GM12878 (cell line): ENCODE measurements at regions not wholly inside any gene's neighbourhood (a gene's known extent, or its start where the extent isn't known, plus 50 kb on each side); places are given as distances from the start of the nearest gene placed in this dataset.

Experiments
- ATAC-seq: fragments of 200-7000 bp; cut with Tn5 transposase; 3 replicates; pipeline ENCODE4 v1.9.1; 2020; ENCODE audit warnings: mild to moderate bottlenecking, moderate library complexity
- BruUV-seq: library from RNA; stranded (reverse); fragments of 400-500 nt; replicated peaks from 2 replicates; lab custom pipeline; 2021; lab: Mats Ljungman, UMichigan
- CTCF ChIA-PET: fragments of 300-600 bp; sonication (Branson Sonifier 250); formaldehyde crosslinking; extraction: SDS; loops from one replicate; lab custom pipeline; 2021; ENCODE audit warnings: inconsistent platforms; lab: Yijun Ruan, JAX
- POLR2A ChIA-PET: fragments of 350-600 bp; formaldehyde crosslinking; extraction: SDS; loops from one replicate; lab custom pipeline; 2021; ENCODE audit warnings: inconsistent platforms; lab: Charles Lee
- RAD21 ChIA-PET: fragments of 300-600 bp; sonication (Branson Sonifier 250); formaldehyde crosslinking; loops from one replicate; lab custom pipeline; 2023; ENCODE audit warnings: antibody characterized with exemption; ENCODE audit not compliant: unreplicated experiment; lab: Charles Lee
- SMC1A ChIA-PET: fragments of 300-600 bp; sonication (Branson Sonifier 250); formaldehyde crosslinking; loops from one replicate; lab custom pipeline; 2023; ENCODE audit not compliant: unreplicated experiment, uncharacterized antibody; lab: Charles Lee
- DNase-seq: peaks from one replicate; pipeline ENCODE4 v3.0.0-alpha.2; 2011; ENCODE audit warnings: low read depth, low spot score
- FAIRE-seq: peaks from 3 replicates; lab custom pipeline; 2011; peaks lifted over from hg19 to GRCh38; lab: Jason Lieb, UNC
- H2AFZ ChIP-seq: 2 replicates; pipeline ENCODE4 v1.6.0; 2011; ENCODE audit warnings: low read depth, low read length, control low read depth; ENCODE audit not compliant: control insufficient read depth
- H3K27ac ChIP-seq: 2 replicates; pipeline ENCODE4 v1.5.1; 2011; ENCODE audit warnings: control low read depth; ENCODE audit not compliant: control insufficient read depth, insufficient read depth
- H3K27me3 ChIP-seq, 2 experiments: replicated peaks in 1 of 2; 2 replicates each; pipeline versions ENCODE4 v1.6.0 to v1.6.1; 2011; ENCODE audit warnings: low read length in 1 of 2; ENCODE audit not compliant: control insufficient read depth in 2 of 2, insufficient read depth in 2 of 2
- H3K36me3 ChIP-seq, 2 experiments: 2 replicates each; pipeline ENCODE4 v1.5.1; 2011; ENCODE audit warnings: low read length in 1 of 2; ENCODE audit not compliant: control insufficient read depth in 2 of 2, insufficient read depth in 2 of 2
- H3K4me1 ChIP-seq: 2 replicates; pipeline ENCODE4 v1.6.1; 2011; ENCODE audit warnings: mild to moderate bottlenecking, low read length, moderate library complexity, mixed read lengths; ENCODE audit not compliant: control insufficient read depth, insufficient read depth
- H3K4me2 ChIP-seq: 2 replicates; pipeline ENCODE4 v1.6.0; 2011; ENCODE audit warnings: control low read depth; ENCODE audit not compliant: control insufficient read depth, insufficient read depth
- H3K4me3 ChIP-seq: fragments of 200-600 bp; sonication (generic); 2 replicates; pipeline ENCODE4 v1.5.1; 2016
- H3K79me2 ChIP-seq: 2 replicates; pipeline ENCODE4 v1.6.0; 2011; ENCODE audit warnings: low read length; ENCODE audit not compliant: control insufficient read depth, insufficient read depth
- H3K9ac ChIP-seq: 2 replicates; pipeline ENCODE4 v1.8.0; 2011; ENCODE audit warnings: low read length, control low read depth, mixed read lengths; ENCODE audit not compliant: control insufficient read depth, insufficient read depth
- H3K9me3 ChIP-seq: replicated peaks from 3 replicates; pipeline ENCODE4 v1.5.1; 2011; ENCODE audit warnings: mild to moderate bottlenecking, low read length; ENCODE audit not compliant: control insufficient read depth, insufficient read depth
- H4K20me1 ChIP-seq: 2 replicates; pipeline ENCODE4 v1.6.0; 2011; ENCODE audit not compliant: control insufficient read depth, insufficient read depth
- BCL3 ChIP-seq: IDR thresholded peaks from 2 replicates; pipeline ENCODE4 v1.6.1; 2011; ENCODE audit warnings: borderline replicate concordance, low read depth, mild to moderate bottlenecking, moderate library complexity, low read length; ENCODE audit not compliant: insufficient read depth, poor library complexity, severe bottlenecking
- CBFB ChIP-seq: IDR thresholded peaks from 2 replicates; pipeline ENCODE4 v1.6.1; 2016; ENCODE audit warnings: antibody characterized with exemption, low read depth
- EED ChIP-seq: sonication (generic); IDR thresholded peaks from 2 replicates; pipeline ENCODE4 v1.6.1; 2016; ENCODE audit warnings: antibody characterized with exemption, low read depth
- ELK1 ChIP-seq: IDR thresholded peaks from 2 replicates; pipeline ENCODE4 v1.6.1; 2012; ENCODE audit warnings: low read depth, low read length, improper control_type of control experiment
- IRF4 ChIP-seq: IDR thresholded peaks from 2 replicates; pipeline ENCODE4 v1.6.1; 2011; ENCODE audit warnings: low read depth, low read length
- KLF5 ChIP-seq: fragments of 450-650 bp; IDR thresholded peaks from 2 replicates; pipeline ENCODE4 v1.6.1; 2014; ENCODE audit warnings: mild to moderate bottlenecking; ENCODE audit not compliant: partially characterized antibody
- MYB ChIP-seq: fragments of 150-350 bp; IDR thresholded peaks from 2 replicates; pipeline ENCODE4 v1.6.1; 2014; ENCODE audit warnings: mild to moderate bottlenecking, low read depth, low read length, borderline replicate concordance
- MYC ChIP-seq: IDR thresholded peaks from 2 replicates; pipeline ENCODE4 v1.6.1; 2011; ENCODE audit warnings: mild to moderate bottlenecking, low read length, moderate library complexity, inconsistent platforms; ENCODE audit not compliant: insufficient read depth, insufficient replicate concordance, insufficient read length, severe bottlenecking
- NRF1 ChIP-seq: conservative IDR thresholded peaks from 2 replicates; pipeline ENCODE4 v1.6.1; 2011; ENCODE audit warnings: mild to moderate bottlenecking, low read depth, low read length, improper control_type of control experiment
- PKNOX1 ChIP-seq: fragments of 450-650 bp; IDR thresholded peaks from 2 replicates; pipeline ENCODE4 v1.6.1; 2016; ENCODE audit warnings: mild to moderate bottlenecking
- RBBP5 ChIP-seq: fragments of 200-600 bp; sonication (generic); conservative IDR thresholded peaks from 2 replicates; pipeline ENCODE4 v1.6.1; 2016
- TARDBP ChIP-seq: IDR thresholded peaks from 2 replicates; pipeline ENCODE4 v1.6.1; 2016; ENCODE audit warnings: borderline replicate concordance
- in situ Hi-C: fragments of 300-500 bp; cut with MboI; formaldehyde crosslinking; loops from 9 replicates; pipeline ENCODE4 v1.14.3; 2018; ENCODE audit warnings: mixed read lengths
- intact Hi-C: fragments of 100-400 bp; cut with micrococcal nuclease; formaldehyde crosslinking; loops from one replicate; pipeline ENCODE4 v1.14.2; 2022; ENCODE audit not compliant: unreplicated experiment

GRCh38 chr4:30879855-30880598 lies 159.9 kb downstream of the PCDH7 start:
- no peak overlapping the region for H3K9ac ChIP-seq
- no peaks in the 10 kb centered on the region for H3K27me3 ChIP-seq
- BruUV-seq, result no TSS peak
- no peak overlapping the region for H3K4me2 ChIP-seq
- CTCF ChIA-PET, result no interaction called here
- POLR2A ChIA-PET, result no interaction called here
- no peak for FAIRE-seq
- H3K4me1 ChIP-seq, result no peaks in the 10 kb centered on the region
- RAD21 ChIA-PET, result no interaction called here
- ATAC-seq, result no peak
- H3K4me3 ChIP-seq, result no peak overlapping the region
- no peaks in the 10 kb centered on the region for H3K36me3 ChIP-seq
- TF ChIP-seq BCL3, result no peak
- no peak for TF ChIP-seq KLF5
- no peak for TF ChIP-seq MYC
- no peak for TF ChIP-seq RBBP5
- TF ChIP-seq CBFB, result no peak
- TF ChIP-seq IRF4, result no peak
- TF ChIP-seq EED, result no peak
- no peak for TF ChIP-seq NRF1
- no peak for TF ChIP-seq MYB
- TF ChIP-seq TARDBP, result no peak
- TF ChIP-seq ELK1, result no peak
- no peak for TF ChIP-seq PKNOX1
- H3K79me2 ChIP-seq, result no peaks in the 10 kb centered on the region
- no peaks in the 10 kb centered on the region for H4K20me1 ChIP-seq
- no peak overlapping the region for H3K27ac ChIP-seq
- no peaks in the 10 kb centered on the region for H3K9me3 ChIP-seq
- H2AFZ ChIP-seq, result no peak overlapping the region
- SMC1A ChIA-PET, result interaction anchor here (1.1 kb wide), 1 partner anchor 9 kb away, joined by 3 read pairs; no protein-coding TSS in a partner anchor
- DNase-seq, result no peak
- intact Hi-C loops, result no loop called here
- in situ Hi-C loops, result no loop called here
